NCI-H2107 treated with DMSO at 0.1 percent for 48 hours (cell line): ENCODE measurements at regions not wholly inside any gene's neighbourhood (a gene's known extent, or its start where the extent isn't known, plus 50 kb on each side); places are given as distances from the start of the nearest gene placed in this dataset.

ENCODE experiments used
- DNase-seq: peaks from one replicate; lab custom pipeline; 2025; ENCODE audit not compliant: unreplicated experiment; lab: John Stamatoyannopoulos, UW

GRCh38 chr4:176843710-176844109, 51.0 kb upstream of the VEGFC start:
- DNase-seq: no peak

GRCh38 chr4:176844448-176844847, 51.7 kb upstream of the VEGFC start:
- no peak for DNase-seq

- no peak for DNase-seq
These were observed 52.9 kb upstream of the VEGFC start for GRCh38 chr4:176845636-176846035.

- no peak for DNase-seq
These were observed 56.4 kb upstream of the VEGFC start for GRCh38 chr4:176849076-176849475.

GRCh38 chr4:176850436-176850835, 57.7 kb upstream of the VEGFC start:
- DNase-seq: no peak

- DNase-seq: no peak
These were observed 63.7 kb upstream of the VEGFC start for GRCh38 chr4:176856421-176856820.

- no peak for DNase-seq
These were observed 66.1 kb upstream of the VEGFC start for GRCh38 chr4:176858839-176859238.

GRCh38 chr4:176864238-176864637, 71.5 kb upstream of the VEGFC start:
- no peak for DNase-seq

- no peak for DNase-seq
These were observed 76.0 kb upstream of the VEGFC start for GRCh38 chr4:176868676-176869075.

- no peak for DNase-seq
These were observed 79.7 kb upstream of the VEGFC start for GRCh38 chr4:176872461-176872860.

GRCh38 chr4:176874721-176875445, 82.2 kb upstream of the VEGFC start:
- no peak for DNase-seq

- DNase-seq: no peak
These were observed 82.8 kb upstream of the VEGFC start for GRCh38 chr4:176875446-176875930.

GRCh38 chr4:176879380-176880116, 86.8 kb upstream of the VEGFC start:
- no peak for DNase-seq

- DNase-seq: no peak
These were observed 89.5 kb upstream of the VEGFC start for GRCh38 chr4:176882206-176882605.

- no peak for DNase-seq
These were observed 90.4 kb upstream of the VEGFC start for GRCh38 chr4:176883108-176883550.

- no peak for DNase-seq
These were observed 91.1 kb upstream of the VEGFC start for GRCh38 chr4:176883681-176884418.

- DNase-seq: no peak
These were observed 92.5 kb upstream of the VEGFC start for GRCh38 chr4:176885224-176885623.

GRCh38 chr4:176886135-176886534, 93.4 kb upstream of the VEGFC start:
- DNase-seq: no peak

GRCh38 chr4:176889776-176890175, 97.1 kb upstream of the VEGFC start:
- no peak for DNase-seq

GRCh38 chr4:176894498-176894897, 101.8 kb upstream of the VEGFC start:
- no peak for DNase-seq

GRCh38 chr4:176896211-176896610, 103.5 kb upstream of the VEGFC start:
- no peak for DNase-seq

- DNase-seq: no peak
These were observed 104.5 kb upstream of the VEGFC start for GRCh38 chr4:176897226-176897625.
